Fibroblast of lung (primary cell): ENCODE measurements at regions not wholly inside any gene's neighbourhood (a gene's known extent, or its start where the extent isn't known, plus 50 kb on each side); places are given as distances from the start of the nearest gene placed in this dataset.

ENCODE experiments used
- DNase-seq, 2 donors: peaks; one replicate each; pipeline versions ENCODE4 v3.0.0 to v3.0.0-alpha.2; 2010; ENCODE audit warnings: low read depth in 2 of 2
- H2AFZ ChIP-seq: 2 replicates; pipeline ENCODE4 v1.5.1; 2012; ENCODE audit warnings: low read length, control low read depth, inconsistent platforms
- H3K27ac ChIP-seq: 2 replicates; pipeline ENCODE4 v1.5.1; 2011; ENCODE audit warnings: low read length, control low read depth; ENCODE audit not compliant: insufficient read depth
- H3K27me3 ChIP-seq: 2 replicates; pipeline ENCODE4 v1.5.1; 2011; ENCODE audit warnings: mild to moderate bottlenecking, low read length; ENCODE audit not compliant: control insufficient read depth, insufficient read depth
- H3K36me3 ChIP-seq: 2 replicates; pipeline ENCODE4 v1.5.1; 2011; ENCODE audit warnings: low read length; ENCODE audit not compliant: control insufficient read depth, insufficient read depth
- H3K4me1 ChIP-seq: 2 replicates; pipeline ENCODE4 v1.5.1; 2011; ENCODE audit warnings: low read length; ENCODE audit not compliant: control insufficient read depth, insufficient read depth; ENCODE audit errors: extremely low read depth
- H3K4me2 ChIP-seq: 2 replicates; pipeline ENCODE4 v1.5.1; 2011; ENCODE audit warnings: low read length, control low read depth; ENCODE audit not compliant: insufficient read depth; ENCODE audit errors: extremely low read depth
- H3K4me3 ChIP-seq, 4 experiments: fragments of 200-600 bp in 1 of 4; sonication (generic) in 1 of 4; replicated peaks in 1 of 4; 2 replicates each; pipeline ENCODE4 v1.5.1; 2011 to 2016; ENCODE audit warnings: low read length in 4 of 4, low read depth in 3 of 4, mild to moderate bottlenecking in 3 of 4, control low read depth in 2 of 4, inconsistent platforms in 1 of 4, mixed read lengths in 1 of 4; ENCODE audit not compliant: insufficient read depth in 1 of 4; ENCODE audit errors: control extremely low read depth in 1 of 4
- H3K79me2 ChIP-seq: 2 replicates; pipeline ENCODE4 v1.5.1; 2012; ENCODE audit warnings: mild to moderate bottlenecking, low read length, inconsistent platforms; ENCODE audit not compliant: control insufficient read depth, insufficient read depth
- H3K9ac ChIP-seq: 2 replicates; pipeline ENCODE4 v1.5.1; 2011; ENCODE audit warnings: mild to moderate bottlenecking, low read length, control low read depth; ENCODE audit not compliant: insufficient read depth
- H3K9me3 ChIP-seq: 2 replicates; pipeline ENCODE4 v1.5.1; 2012; ENCODE audit warnings: low read depth, low read length; ENCODE audit not compliant: control insufficient read depth, insufficient read depth
- H4K20me1 ChIP-seq: 2 replicates; pipeline ENCODE4 v1.5.1; 2011; ENCODE audit warnings: low read length; ENCODE audit not compliant: control insufficient read depth, insufficient read depth; ENCODE audit errors: extremely low read depth
- CTCF ChIP-seq, 2 donors: IDR thresholded peaks in 1 of 2; conservative IDR thresholded peaks in 1 of 2; 1 replicate in 1 of 2; 2 replicates in 1 of 2; pipeline ENCODE4 v1.5.1; 2011 to 2012; ENCODE audit warnings: low read length in 2 of 2, control low read depth in 1 of 2, inconsistent platforms in 1 of 2, low read depth in 1 of 2, mild to moderate bottlenecking in 1 of 2
- EZH2 ChIP-seq: IDR thresholded peaks from 2 replicates; pipeline ENCODE4 v1.5.1; 2012; ENCODE audit warnings: low read length, control low read depth, mild to moderate bottlenecking; ENCODE audit errors: missing control alignments

GRCh38 chr7:98724591-98724990 lies 107.5 kb downstream of the NPTX2 start:
- Histone ChIP-seq H3K27ac (no peak overlapping the region), H4K20me1 (no peaks in the 10 kb centered on the region), H2AFZ (no peak overlapping the region), H3K4me3 (no peak overlapping the region), H3K27me3 (no peaks in the 10 kb centered on the region), H3K79me2 (no peaks in the 10 kb centered on the region), H3K9ac (no peak overlapping the region), H3K4me1 (no peaks in the 10 kb centered on the region), H3K4me2 (no peak overlapping the region), H3K36me3 (no peaks in the 10 kb centered on the region), H3K9me3 (no peaks in the 10 kb centered on the region)
- TF ChIP-seq CTCF (conservative IDR thresholded peaks at IDR 0.05 in 1 of 2, IDR thresholded peaks at IDR 0.05 in 1 of 2; ENCODE audit: low read depth in 1 of 2, low read length in 2 of 2) (no peak), EZH2 (no peak)
- DNase-seq: no peak

- Histone ChIP-seq H3K9me3 (no peaks in the 10 kb centered on the region), H3K4me1 (no peaks in the 10 kb centered on the region), H3K4me2 (no peak overlapping the region), H3K27ac (no peak overlapping the region), H4K20me1 (no peaks in the 10 kb centered on the region), H3K36me3 (no peaks in the 10 kb centered on the region), H2AFZ (no peak overlapping the region), H3K4me3 (no peak overlapping the region), H3K9ac (no peak overlapping the region), H3K79me2 (no peaks in the 10 kb centered on the region), H3K27me3 (no peaks in the 10 kb centered on the region)
- TF ChIP-seq CTCF (conservative IDR thresholded peaks at IDR 0.05 in 1 of 2, IDR thresholded peaks at IDR 0.05 in 1 of 2; ENCODE audit: low read depth in 1 of 2, low read length in 2 of 2) (no peak), EZH2 (no peak)
- DNase-seq: no peak
Measured at GRCh38 chr7:98727146-98727709, 110.1 kb downstream of the NPTX2 start.

GRCh38 chr7:98728555-98728954 lies 111.5 kb downstream of the NPTX2 start:
- no peaks in the 10 kb centered on the region for H3K9me3 ChIP-seq
- H3K4me1 ChIP-seq: no peaks in the 10 kb centered on the region
- TF ChIP-seq CTCF (conservative IDR thresholded peaks at IDR 0.05 in 1 of 2, IDR thresholded peaks at IDR 0.05 in 1 of 2; ENCODE audit: low read depth in 1 of 2, low read length in 2 of 2) (no peak), EZH2 (no peak)
- no peaks in the 10 kb centered on the region for H4K20me1 ChIP-seq
- H3K4me3 ChIP-seq: no peak overlapping the region
- no peaks in the 10 kb centered on the region for H3K27me3 ChIP-seq
- no peak overlapping the region for H3K27ac ChIP-seq
- no peaks in the 10 kb centered on the region for H3K79me2 ChIP-seq
- H3K4me2 ChIP-seq: no peak overlapping the region
- H2AFZ ChIP-seq: no peak overlapping the region
- H3K36me3 ChIP-seq: no peaks in the 10 kb centered on the region
- DNase-seq: no peak
- no peak overlapping the region for H3K9ac ChIP-seq
